Medulla oblongata (tissue), 1 donor: ENCODE measurements at regions not wholly inside any gene's neighbourhood (a gene's known extent, or its start where the extent isn't known, plus 50 kb on each side); places are given as distances from the start of the nearest gene placed in this dataset.
"Not testable (repeated sequence)": the region's sequence is repeated elsewhere in the genome, so short reads cannot be mapped to it uniquely, and the experiment has no call there.

Experiments
- DNase-seq: peaks from one replicate; pipeline ENCODE4 v3.0.0-alpha.2; 2015; ENCODE audit errors: extremely low spot score

- not testable (repeated sequence) for DNase-seq
Measured at GRCh38 chrY:17511984-17512383, 368.0 kb downstream of the CDY2B start.

GRCh38 chrY:17511476-17511875, 368.5 kb downstream of the CDY2B start:
- DNase-seq = not testable (repeated sequence)

GRCh38 chrY:17505834-17506233, 374.2 kb downstream of the CDY2B start:
- not testable (repeated sequence) for DNase-seq

GRCh38 chrY:17484763-17485162, 395.3 kb downstream of the CDY2B start:
- DNase-seq = not testable (repeated sequence)

- DNase-seq = not testable (repeated sequence)
Measured at GRCh38 chrY:17484157-17484556, 395.9 kb downstream of the CDY2B start.

GRCh38 chrY:17481389-17482022, 398.5 kb downstream of the CDY2B start:
- not testable (repeated sequence) for DNase-seq

- not testable (repeated sequence) for DNase-seq
Measured at GRCh38 chrY:17472068-17472467, 408.0 kb downstream of the CDY2B start.

- DNase-seq = not testable (repeated sequence)
Measured at GRCh38 chrY:17459753-17460152, 420.3 kb downstream of the CDY2B start.

- peak; percentile 3 for DNase-seq
Measured at GRCh38 chrY:17430570-17431166, 449.4 kb downstream of the CDY2B start.

- no peak for DNase-seq
Measured at GRCh38 chrY:17398336-17399072, 481.5 kb downstream of the CDY2B start.

GRCh38 chrY:17397659-17398058, 482.4 kb downstream of the CDY2B start:
- no peak for DNase-seq

GRCh38 chrY:17381431-17382070, 498.5 kb downstream of the CDY2B start:
- no peak for DNase-seq

- DNase-seq = no peak
Measured at GRCh38 chrY:17378326-17378725, 501.7 kb downstream of the CDY2B start.

- no peak for DNase-seq
Measured at GRCh38 chrY:17368413-17368812, 511.6 kb downstream of the CDY2B start.

- DNase-seq = no peak
Measured at GRCh38 chrY:17366400-17366799, 513.6 kb downstream of the CDY2B start.

GRCh38 chrY:17339028-17339427, 541.0 kb downstream of the CDY2B start:
- no peak for DNase-seq

- DNase-seq = no peak
Measured at GRCh38 chrY:17330733-17331132, 549.3 kb downstream of the CDY2B start.

GRCh38 chrY:17319916-17320315, 560.1 kb downstream of the CDY2B start:
- DNase-seq = no peak

- no peak for DNase-seq
Measured at GRCh38 chrY:17318631-17319030, 561.4 kb downstream of the CDY2B start.

GRCh38 chrY:17277056-17277455, 603.0 kb downstream of the CDY2B start:
- no peak for DNase-seq

GRCh38 chrY:17259497-17259896, 620.5 kb downstream of the CDY2B start:
- DNase-seq = no peak

- no peak for DNase-seq
Measured at GRCh38 chrY:17238406-17238805, 641.6 kb downstream of the CDY2B start.
